NOMO-1 (cell line): ENCODE measurements at regions not wholly inside any gene's neighbourhood (a gene's known extent, or its start where the extent isn't known, plus 50 kb on each side); places are given as distances from the start of the nearest gene placed in this dataset.

Experiments
- DNase-seq, 2 experiments: peaks; one replicate each; lab custom pipeline; 2025; ENCODE audit not compliant: unreplicated experiment in 2 of 2; lab: John Stamatoyannopoulos, UW

DNA sequence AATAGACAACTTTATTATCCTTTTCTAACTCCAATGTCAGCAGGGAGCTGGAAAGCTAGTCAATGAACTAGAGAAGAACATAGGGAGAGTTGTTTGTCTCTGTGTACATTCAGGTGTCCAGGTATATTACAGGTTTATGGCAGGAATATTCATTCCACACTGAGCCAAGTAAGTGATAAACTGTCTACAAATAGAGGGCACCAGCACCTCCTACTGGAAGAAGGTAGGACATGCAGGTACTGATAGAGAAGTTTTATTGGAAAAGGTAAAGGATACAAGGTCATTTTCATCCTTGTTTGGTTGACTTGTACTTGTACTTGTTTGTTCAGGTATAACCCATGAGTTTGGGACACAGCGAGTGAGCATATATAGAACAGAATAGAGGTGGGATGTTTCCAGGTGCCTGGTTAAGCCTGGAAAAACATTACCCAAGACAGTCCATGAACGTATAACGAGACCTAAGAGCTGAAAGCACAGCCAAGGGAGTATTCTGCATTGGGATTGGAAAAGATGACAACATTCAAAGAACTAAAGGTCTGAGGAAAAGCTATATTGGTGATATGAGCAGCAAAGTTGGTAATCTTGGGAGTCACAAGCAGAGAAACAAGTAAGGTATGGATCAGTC is 61.4 kb upstream of the PPP1R3C start:
- DNase-seq: peak in 1 of 2 experiments; percentile 14

- no peak for DNase-seq
These were observed 59.1 kb upstream of the PPP1R3C start for GRCh38 chr10:91691981-91692380.

DNA sequence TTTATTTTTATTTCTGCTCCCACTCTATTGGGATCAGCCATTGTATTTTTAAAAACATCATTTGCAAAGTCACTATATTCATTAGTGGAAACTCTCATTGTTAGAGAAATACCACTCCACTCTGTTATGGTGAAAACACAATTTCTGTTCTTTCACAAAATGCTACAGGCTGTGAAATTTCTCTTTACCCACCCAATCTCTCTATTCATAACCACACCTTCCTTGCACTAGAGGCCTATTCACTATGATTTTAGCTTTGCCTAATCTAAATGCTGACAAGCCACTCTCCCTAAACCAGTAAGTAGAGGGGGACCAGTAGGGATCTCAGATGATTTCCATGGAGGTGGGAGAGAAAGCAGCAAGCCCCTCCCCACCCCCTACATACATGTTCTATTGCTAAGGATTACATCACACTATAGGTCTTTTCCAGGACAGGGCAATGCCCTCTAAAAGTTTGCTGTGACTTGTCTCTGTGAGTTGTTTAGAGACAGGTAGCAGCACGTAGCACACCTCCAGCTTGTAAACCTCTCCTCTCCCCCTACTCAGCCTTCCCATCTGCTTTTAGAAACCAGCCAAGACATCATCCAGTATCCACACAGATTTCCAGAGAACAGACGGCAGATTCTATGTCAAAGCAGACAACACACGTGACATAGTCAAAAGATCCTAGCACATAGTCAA is 58.3 kb upstream of the PPP1R3C start:
- no peak for DNase-seq

DNA sequence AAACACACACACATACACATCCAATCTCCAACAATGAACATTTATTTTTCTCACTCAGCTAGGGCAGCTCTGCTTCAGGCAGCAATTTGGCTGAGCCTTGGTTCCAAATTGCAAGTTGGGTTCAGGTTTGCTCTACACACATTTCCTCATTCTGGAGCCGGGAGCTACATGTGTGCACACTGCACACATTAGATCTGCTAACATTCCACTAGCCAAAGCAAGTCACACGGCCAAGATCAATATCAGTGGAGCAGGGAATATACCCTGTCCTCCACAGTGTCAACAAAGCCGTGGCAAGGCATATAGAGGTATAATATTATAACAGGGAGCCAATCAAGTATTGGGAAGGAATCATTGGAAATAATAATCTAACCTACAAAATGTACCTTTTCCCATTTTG is 57.5 kb upstream of the PPP1R3C start:
- no peak for DNase-seq

DNA sequence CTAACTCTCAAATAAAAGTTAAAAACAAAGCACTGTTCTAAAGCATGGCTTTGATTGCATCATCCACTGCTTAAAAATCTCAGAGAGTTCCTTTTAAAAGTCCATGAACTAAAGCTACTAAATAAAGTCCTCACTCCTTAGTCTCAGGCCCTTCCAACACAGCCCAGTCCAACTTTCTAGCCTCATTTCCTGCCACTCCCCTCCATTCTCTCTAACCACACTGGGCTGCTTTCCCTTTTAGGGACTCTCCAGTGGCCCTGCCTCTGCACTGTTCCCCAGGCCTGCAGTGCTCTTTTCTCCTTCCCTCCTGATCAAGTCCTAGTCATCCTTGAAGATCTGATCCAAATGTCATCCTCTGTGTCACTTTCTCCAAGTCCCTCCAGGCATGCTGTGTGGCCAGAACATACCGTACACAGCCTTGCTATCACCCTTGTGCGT is 56.9 kb upstream of the PPP1R3C start:
- no peak for DNase-seq

DNA sequence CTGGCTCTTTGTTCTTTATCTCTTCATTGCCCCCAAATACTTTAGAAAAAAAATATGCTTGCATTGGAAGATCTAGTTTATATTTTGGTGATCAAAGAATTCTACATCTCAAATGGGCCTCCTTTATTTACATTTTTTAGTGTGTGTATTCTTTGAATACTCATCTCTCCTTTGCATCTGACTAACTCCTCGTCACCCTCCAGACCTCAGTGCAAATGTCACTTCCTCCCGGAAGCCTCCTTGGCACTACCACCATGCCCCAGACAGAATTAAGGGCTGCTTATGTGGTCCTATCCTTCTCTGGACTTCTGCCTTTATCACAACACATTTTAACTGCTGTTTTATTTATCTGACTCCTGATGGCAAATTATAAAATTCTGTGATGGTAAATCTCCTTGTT is 52.0 kb upstream of the PPP1R3C start:
- DNase-seq: no peak

DNA sequence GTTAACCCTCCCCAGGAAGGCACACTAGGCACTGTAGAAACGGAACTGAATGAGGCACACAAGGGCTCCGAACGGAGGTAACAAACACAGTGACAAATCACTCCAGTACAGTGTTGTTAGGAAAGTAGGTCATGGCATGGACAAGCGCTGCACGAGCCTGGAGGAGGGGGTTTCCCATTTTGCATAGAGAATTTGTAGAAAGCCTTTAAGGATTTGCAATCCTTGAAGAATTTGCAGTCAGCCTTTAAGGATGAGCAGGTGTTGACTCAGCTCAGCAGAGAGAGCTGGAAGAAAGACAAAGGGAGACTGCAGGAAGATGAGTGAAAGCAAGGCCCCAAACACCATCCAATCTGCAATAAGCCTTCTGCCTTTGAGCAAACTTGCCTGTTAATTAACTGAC is 51.1 kb upstream of the PPP1R3C start:
- no peak for DNase-seq

DNA sequence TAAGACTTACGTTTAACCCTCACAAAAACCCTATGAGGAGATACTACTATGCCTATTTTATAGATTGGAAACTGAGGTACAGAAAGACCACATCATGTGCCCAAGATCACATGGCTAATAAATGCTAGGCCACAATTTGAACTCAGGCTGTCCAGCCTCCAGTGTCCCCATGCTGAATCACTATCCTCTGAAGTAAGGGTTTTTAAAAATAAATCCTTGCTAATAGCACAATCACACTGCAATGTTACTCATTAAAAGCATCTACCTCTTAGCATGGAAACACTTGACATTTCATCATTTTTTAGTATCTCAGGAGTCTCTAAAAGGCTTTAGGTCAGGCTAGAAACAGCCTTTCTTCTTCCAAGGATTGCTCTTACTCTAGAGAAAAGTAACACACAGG is 50.0 kb upstream of the PPP1R3C start:
- DNase-seq: no peak
